Limb (tissue), 2 donors: ENCODE measurements at regions not wholly inside any gene's neighbourhood (a gene's known extent, or its start where the extent isn't known, plus 50 kb on each side); places are given as distances from the start of the nearest gene placed in this dataset.
"Not testable (repeated sequence)": the region's sequence is repeated elsewhere in the genome, so short reads cannot be mapped to it uniquely, and the experiment has no call there.

Experiments
- DNase-seq, 2 donors: peaks; one replicate each; pipeline ENCODE4 v3.0.0-alpha.2; 2016; ENCODE audit errors: extremely low spot score in 2 of 2

DNA sequence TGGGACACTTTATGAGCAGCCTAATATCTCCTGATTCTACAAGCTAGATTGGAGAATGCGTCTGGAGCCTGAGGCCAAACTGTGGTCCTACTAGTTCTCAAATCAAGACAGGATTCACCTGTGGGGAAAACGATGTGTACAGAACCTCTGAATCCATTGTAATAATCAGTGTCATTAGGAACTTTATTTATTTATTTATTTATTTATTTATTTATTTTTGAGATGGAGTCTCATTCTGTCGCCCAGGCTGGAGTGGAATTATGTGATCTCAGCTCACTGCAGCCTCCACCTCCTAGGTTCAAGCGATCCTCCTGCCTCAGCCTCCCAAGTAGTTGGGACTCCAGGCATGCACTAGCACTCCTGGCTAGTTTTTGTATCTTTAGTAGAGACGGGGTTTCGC lies 52.6 kb upstream of the KIF26B start:
- DNase-seq, result not testable (repeated sequence)

DNA sequence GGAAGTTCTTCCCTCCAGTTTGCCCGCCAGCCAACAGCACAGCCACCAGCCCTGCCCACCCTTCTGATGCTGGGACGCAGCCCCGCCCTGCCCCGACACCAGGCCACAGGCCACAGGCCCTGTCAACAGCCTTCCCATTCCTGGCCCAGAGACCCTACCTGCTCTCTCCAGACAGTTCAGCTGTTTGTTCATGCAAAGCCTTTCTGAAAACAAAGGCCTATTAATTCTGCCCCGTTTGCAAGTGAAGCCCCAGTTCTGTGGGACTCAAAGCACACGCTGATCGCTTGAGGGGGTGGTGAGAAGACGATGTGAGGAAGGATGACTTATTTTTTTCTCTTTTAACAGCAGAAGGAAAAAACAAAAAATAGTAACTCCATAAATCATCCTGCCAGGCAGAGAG lies 55.4 kb upstream of the KIF26B start:
- no peak for DNase-seq

DNA sequence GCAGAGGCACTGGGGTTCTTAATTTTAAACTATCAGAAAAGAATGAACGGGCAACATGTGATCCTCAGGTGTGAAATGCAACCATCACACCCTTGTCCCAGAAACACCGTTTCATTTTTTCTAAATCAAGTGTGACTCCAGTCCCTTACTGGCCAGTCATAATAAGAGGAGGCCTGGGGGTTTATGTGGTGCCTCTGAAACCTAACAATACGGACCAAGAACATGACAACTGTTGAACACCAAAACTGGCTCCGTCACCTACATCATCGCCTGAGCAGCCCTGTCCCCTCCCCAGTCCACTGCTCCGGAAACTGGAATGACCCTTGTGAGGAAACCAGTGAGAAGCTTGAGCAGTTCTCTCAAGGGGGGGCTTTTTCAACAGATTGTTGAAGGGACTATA lies 55.9 kb upstream of the KIF26B start:
- no peak for DNase-seq

DNA sequence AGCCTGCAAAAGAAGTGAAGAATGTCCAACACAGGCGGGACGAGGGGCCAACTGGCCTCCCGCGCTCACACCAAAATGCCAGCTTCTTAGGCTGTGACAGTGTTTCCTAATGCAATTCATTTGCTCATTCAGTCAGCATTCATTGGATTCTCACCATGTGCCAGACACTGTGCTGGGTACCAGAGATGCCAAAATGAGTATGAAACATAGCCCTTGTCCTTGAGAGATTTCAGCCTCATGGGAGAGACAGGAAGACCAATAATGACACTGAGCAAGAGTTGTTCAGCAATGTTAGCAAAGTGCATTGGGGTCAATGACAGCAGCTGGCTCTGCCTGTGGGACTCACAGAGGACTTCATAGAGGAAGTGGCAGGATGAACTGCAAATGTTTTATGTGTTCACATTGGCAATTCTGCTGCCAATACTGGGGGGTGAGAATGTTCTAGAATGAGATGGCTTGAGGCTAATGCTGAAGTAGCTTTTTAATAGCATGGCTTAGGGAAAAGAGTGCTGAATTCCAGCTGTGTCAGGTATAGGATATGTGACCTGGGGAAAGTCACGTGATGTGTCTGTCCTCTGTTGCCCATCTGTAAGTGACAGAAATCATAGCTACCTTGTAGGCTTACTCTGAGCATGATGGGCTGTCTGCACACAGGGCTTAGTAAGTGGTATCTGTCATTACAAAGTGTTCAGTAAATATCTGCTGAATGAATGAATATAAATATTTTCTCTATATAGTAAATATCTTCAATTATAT lies 58.3 kb upstream of the KIF26B start:
- no peak for DNase-seq

DNA sequence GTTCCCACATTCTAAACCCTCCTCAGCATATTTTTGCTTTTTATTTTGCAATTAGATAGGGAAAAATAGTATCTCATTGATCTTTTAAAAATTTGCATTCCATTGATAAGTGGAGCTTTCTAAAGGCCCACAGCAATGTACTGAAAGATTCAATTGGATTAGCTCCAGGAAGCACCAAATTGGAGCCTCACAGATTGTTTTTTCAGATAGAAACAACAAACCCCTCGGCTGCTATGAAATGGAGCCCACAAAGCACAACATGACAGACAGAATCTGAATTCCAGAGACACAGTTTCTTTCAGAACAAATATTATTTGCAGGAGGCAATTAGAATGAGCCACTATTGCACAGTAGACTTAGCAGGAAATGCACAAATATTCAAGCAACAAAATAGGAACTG lies 58.9 kb upstream of the KIF26B start:
- no peak for DNase-seq

DNA sequence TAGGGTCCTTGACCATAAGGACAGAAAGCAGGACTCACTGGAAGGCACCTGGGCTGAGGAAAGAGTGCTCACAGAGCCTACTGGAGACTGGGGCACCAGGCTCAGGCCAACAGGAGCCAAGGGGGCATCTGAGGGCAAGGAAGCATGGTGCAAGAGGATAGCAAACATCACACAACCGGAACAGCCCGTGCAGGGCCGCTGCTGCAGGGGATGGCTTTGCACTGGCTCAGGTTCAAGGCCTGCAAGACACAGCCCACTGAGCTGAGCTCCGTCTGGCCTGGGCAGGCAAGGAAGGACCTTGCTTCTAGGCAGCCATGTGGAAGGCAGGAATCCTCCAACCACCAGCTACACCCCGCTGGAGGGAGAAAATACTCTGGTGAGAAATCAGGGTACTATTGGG lies 59.8 kb upstream of the KIF26B start:
- DNase-seq, result no peak

DNA sequence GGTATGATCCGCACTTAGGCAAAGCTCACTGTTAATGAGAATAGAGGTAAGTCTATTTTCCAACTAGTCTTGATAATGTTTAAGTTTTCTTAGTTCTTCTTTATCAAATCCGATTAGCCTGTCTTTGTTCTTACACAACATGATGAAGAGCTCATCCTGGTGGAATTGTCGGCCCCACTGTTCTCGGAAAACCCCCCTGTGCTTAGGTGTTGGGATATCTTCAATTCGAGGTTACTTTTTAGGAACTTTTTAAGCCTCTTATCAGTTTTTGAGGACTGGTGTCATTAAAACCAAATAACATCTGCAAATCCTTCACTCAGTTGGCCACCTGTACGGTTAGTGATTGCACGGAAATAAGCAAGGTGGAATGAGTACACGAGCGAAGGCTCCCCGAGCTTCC lies 60.7 kb upstream of the KIF26B start:
- no peak for DNase-seq

DNA sequence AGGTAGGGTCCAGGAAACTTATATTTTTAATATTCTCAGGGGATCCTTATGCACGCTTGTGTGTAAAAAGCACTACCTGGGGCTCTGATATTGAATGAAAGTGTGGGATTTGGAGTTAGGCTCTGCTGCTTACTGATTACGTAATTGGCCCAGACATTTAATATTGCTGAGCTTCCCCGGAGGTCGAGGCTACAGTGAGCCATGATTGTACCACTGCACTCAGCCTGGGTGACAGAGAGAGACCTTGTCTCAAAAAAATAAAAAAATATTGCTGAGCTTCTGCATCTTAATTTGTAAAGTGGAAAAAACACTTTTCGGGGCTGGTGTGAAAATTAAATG lies 62.2 kb upstream of the KIF26B start:
- DNase-seq, result no peak

DNA sequence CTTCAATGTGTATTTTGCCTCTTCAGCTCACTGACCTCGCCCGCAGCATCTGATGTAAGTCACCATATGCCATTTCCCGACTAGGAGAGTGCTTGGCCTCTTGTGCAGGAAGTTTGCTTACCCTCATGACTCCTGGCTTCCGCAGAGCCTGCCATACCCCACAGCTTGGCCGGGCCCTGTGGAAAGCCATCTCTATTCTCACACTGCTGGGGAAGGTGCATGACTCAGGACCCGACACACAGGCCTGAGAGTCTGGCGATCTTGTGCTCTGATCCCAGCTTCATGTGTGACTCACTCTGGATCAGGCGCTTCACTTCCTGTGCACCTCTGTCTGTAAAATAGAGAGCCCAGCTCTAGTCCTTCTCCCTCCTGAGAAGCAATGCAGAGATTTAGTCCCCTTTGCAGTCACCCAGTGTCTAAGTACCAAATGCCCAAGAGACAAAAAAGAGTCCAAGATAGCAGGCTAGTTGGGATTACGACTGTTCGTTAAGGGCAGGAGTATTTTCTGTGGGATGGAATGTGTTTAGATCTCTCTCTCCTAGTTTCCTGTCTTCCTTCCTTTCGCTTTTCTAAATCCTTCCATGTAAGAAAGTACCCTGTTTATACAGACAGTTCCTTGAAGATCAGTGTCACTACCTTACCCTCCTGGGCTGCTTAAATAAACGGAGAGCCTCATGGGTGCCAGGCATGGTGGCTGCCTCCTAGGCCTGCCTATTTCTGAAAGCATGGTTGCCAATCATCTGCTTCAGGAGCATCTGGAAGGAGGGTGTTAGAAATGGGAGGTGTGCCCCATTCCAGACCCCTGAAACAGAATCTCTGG lies 62.8 kb upstream of the KIF26B start:
- no peak for DNase-seq

DNA sequence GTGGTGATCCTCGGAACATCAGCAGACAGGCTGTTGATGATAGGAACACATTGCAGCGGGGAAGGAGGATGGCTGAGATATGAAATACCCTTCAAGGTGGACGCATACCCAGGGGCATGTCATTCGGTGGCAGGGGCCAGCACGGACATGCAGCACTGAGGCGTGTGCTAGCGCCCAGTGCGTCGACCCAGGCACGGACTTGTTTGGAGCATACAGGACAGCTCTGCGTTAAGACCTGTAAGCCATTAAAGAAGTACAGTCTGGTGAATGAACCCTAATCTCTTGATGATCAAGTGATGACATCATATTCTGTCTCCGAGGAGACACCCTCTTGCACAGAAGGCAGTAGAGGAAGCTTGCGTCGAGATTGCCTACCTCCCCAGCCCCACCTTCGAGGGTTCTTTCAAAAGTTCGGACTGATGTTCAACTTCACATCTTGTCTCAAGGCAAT lies 63.6 kb upstream of the KIF26B start:
- DNase-seq, result no peak

DNA sequence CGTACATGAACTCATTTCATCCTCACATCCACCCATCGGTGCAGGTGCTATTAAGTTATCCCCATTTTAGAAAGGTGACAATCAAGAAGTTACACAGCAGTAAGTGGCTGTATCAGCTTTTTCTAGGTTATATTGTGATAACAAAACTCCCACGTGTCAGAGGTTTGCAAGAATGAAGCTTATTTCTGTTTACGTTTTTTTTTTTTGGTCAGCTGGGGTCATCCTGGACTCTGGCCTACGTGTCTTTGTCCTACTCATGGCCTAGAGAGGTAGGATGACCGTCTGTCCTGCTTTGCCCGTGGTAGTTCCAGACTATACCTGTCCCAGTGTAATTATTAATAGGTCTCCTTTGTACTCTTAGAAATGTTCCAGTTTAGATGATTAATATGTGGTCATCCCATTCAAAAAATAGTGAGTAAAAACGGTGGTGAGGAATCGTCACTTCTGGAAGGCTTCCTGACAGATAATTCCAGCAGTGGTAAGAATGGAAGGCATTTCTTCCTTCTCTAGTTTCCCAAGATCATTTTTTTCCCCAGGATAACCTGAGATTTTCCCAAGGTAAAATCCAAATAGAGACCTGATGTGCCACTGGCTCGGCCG lies 64.2 kb upstream of the KIF26B start:
- DNase-seq, result no peak

DNA sequence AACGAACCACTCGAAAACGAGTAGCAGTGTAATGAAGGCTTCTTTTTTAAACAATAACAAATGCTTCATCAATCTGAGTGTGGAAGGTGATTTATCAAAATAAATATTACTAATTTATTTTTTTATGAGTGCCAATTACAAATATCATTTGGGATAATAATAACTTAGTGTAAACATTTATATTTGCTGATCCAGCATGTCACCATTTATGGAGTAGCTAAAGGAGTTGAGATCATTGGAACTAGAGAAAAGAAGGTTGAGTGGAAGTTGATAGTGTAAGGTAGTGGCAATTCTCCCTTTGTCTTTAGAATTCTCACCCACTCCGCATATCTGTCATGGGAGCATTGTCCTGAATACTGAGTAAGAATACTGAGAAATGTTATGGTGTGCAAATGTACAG lies 67.1 kb upstream of the KIF26B start:
- DNase-seq, result no peak

DNA sequence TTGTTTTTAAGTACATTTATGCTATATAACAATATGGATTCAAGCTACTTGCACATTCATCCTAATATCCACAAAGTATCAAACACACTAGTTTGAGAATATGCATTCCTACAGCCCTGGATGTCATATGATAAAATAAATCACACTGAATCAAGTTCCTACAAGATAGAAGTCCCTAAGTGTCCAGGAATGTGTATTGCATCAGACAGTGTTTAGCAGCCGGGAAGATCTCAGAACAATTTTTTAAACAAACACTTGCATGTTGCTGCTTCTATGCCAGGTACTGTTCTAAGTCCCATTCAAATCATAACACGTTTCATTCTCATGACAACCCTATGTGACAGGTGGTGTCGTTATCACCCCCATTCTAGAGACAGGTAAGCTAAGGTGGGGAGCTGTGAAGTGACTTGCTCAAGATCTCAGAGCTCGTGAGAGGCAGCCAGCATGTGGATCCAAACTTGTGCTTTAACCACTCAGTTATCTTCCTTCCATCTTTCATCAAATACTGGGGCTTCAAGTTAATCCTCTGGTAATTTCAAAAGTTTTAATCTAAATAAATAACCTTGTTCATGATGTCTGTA lies 68.3 kb upstream of the KIF26B start:
- no peak for DNase-seq

DNA sequence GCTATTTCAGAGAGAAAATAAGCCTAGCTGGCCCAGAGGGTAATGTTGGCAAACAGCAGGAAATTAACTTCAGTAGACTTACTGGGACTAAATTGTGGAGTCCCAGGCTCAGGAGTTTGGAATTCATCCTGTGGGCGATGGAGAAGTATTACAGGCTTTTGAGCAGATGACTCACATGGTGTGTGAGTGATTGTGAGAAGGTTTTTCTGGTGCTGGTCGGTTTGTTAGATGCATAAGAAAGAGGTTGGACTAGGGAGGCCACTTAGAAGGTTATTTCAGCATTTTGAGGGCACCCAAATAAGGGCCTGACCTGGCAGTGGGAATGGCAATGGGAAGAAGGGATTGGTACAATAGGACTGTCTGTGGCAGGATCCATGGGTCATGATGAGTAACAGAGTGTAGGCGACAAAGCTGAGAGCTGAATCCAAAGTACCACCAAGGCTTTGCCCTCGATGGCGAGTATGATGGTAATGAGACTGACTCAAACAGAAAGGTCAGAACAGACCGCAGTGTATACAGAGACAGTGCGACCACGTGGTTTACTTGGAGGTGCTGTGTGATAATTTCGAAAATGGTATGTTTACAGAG lies 69.2 kb upstream of the KIF26B start:
- DNase-seq, result no peak

DNA sequence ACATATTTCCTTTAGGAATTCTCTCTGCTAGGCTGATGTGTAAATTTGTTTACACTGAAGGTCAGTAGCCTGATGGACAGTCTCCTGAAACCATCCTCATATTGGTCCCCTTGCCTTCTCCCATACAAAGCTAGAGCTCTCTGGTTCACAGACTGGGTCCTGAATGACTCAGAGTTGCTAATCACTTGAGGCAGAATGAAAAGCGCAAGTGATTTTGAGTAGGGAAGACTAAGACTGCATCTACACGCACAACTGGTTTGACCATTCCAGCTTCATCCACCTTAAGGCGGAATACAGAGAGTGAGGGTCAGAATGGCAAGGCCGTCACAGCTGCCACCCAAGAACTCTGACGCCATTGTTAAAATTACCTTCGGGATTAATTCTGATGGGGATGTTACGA lies 70.2 kb upstream of the KIF26B start:
- no peak for DNase-seq

DNA sequence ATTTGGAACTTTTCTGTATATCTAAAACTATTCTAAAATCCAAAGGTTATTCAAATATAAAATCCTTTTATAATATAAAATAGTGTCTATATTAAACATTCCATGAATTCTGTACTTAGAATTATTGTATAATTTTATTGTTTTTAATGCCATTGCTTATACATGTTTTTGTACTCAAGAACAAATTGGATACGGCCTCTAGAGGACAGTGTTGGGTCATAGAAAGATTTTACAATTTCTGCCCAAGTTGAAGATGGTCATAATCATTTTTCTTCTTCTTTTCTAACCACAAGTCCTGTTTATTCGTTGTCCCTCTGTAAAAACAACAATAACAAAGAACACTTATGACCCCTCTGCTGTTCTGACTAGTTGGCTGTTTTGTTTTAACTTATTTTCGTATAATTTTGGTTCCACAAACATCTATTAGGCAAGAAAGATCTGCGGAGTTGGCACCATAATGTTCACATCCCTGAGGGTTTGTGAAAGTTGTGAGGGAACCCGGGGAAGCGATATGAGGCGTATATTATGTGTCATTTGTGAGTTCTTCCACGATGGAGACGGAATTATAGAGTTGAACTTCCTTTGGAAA lies 75.7 kb upstream of the KIF26B start:
- no peak for DNase-seq

DNA sequence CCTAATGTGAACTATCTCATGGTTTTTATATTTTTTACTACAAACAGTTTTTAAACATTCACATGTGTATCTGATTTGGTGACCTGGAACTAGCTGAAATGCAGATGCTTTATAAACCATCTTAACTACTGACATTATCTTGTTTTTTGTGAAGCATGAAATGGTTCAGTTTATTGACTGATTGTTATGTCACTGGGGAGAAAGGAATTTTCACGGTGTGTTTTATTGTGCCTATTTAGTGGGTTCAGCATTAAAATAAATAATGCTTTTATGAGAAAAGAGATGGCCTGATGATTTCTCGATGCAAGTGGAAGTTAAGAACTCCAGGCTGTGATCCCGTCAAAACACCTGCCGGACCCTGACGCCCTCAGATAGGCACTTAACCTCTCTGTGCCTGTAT lies 79.9 kb upstream of the KIF26B start:
- no peak for DNase-seq

DNA sequence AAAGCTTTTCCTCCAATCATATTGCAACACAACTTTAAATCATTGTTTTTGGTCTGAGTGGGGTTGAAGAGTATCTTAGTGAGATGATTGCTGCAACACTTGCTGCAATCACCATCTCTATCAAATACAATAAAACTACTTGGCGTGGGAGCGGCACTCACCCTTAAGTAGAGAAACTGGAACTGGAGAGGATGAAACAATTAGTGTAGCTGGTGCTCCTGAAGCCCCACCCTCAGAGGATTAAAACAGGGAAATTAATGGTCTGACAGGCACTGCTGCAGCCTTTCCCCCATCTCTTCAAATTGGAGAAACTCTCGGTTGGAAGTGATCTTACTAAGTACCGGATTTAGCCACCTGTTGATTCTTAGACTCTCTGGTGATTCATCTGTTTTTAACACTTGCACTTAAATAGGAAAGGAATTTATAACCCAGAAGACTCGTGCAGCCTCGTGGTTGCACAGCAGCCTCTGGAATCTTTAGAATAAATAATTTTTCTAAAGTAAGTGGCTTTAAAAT lies 80.5 kb upstream of the KIF26B start:
- no peak for DNase-seq

DNA sequence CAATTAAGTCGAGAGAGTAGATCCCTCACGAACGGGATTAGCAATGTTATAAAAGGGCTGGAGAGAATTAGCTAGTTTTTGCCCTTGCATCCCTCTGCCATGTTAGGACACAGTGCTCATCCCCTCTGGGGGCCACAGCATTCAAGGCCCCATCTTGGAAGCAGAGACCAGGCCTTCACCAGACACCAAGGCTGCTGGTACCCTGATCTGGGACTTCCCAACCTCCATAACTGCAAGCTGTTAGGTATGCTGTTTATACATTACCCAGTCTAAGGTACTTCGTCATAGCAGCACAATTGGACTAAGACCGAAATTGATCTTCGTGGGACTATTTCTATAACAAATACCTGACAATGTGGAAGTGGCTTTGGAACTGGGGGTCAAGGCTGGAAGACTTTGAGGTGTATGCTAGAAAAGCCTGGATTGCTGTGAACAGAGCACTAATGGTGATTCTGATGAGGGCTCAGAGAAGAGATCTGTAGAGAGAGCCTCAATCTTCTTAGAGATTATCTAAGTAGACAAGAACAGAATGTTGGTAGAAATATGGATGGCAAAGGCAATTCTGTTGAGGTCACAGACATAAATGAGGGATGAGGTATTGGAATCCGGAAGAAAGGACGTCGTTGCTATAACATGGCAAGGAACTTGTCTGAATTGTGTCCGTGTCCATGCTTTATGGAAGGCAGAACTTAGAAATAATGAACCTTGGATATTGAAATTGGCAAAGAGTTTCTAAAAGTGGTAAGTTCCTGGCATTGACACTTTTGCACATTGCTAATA lies 83.8 kb upstream of the KIF26B start:
- no peak for DNase-seq

DNA sequence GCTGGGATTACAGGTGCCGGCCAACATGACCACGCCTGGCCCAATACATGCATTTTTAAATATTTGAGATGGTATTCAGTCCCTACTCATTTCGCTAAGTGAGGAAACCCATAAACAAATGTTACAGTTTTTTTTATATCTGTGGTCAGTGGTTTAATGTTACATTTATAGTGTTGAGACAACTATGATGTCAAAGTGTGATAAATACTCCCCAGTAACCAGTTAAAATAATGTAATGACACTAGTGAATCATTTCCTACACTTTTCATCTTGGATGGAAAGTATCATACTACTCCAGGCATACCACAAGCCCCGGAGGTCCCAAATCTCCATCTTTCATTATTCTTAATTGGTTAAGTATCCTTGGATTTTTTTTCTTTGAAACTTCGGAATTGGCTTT lies 87.5 kb upstream of the KIF26B start:
- no peak for DNase-seq
